GM18520 (cell line): ENCODE measurements at regions not wholly inside any gene's neighbourhood (a gene's known extent, or its start where the extent isn't known, plus 50 kb on each side); places are given as distances from the start of the nearest gene placed in this dataset.

ENCODE experiments used
- ATAC-seq: cut with Tn5 transposase; IDR thresholded peaks from one replicate; pipeline ENCODE4 v1.9.1; 2021; ENCODE audit not compliant: unreplicated experiment

- no peak for ATAC-seq
These were observed 131.4 kb upstream of the GSE1 start for GRCh38 chr16:85481738-85482137.

GRCh38 chr16:85483424-85483823 is 129.7 kb upstream of the GSE1 start:
- no peak for ATAC-seq

DNA sequence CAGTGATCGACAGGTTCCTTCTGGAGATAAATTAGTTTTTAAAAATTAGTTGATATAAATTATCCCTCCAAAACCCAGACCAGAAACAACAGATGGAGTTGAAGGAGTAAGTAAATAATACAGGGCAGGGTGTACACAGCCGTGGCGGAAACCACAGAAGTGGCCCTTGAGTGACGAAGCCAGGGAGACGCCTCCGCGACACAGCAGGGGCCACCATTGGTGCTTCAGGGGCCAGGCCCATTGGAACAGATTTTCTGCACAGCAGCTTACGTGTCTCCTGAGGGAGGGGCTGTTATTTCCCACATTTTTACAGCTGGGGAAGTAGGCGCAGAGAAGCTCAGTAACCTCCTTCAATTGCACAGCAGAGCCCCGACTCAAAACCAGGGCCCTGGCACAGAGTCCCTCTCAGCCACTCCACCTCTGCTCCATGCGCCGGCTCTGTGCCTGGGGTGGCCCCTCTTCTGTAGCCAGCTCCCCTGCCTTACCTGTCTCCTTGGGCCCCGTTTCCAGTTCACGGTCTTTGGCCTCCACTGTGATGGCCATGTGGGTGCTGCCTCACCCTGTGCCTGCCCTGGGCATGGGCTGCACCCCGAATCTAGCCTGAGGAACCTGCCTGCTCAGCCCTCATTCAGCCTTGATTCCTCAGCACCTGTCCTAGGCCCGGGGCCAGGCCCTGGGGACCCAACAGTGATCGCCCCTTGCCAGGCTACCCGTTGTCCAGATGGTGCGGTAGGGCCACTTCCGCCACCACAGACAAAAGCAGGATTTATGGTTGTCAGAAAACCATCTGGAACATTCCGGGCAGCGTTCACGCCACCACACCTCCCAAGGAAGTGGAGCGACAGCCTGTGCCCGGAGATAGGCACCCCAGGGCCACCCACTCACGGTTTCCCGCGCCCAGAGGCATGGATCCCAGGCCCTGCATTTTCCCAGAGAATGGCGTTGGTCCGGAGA is 128.5 kb upstream of the GSE1 start:
- ATAC-seq = no peak

GRCh38 chr16:85485379-85485778 is 127.7 kb upstream of the GSE1 start:
- no peak for ATAC-seq

GRCh38 chr16:85486256-85486915 is 126.7 kb upstream of the GSE1 start:
- no peak for ATAC-seq

DNA sequence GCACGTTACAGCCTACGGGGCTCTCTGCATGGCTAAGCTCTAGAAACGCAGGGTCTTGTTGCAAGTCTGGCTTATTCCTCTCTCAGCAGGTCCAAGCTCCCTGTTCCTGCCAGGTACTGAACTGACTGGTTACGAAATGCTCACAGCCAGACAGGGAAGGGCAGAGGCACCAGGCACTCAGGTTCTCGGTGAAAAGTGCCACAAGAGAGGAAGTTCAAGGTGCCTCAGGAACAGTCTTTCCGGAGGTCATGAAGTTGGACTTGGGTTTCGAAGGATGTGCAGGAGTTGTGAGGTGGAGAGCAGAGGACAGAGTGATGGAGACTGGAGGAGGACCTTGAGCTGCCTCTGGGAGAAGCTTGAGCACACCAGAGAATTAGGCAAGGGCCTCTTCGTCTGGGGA is 124.7 kb upstream of the GSE1 start:
- no peak for ATAC-seq

GRCh38 chr16:85490407-85491057 is 122.6 kb upstream of the GSE1 start:
- no peak for ATAC-seq

- no peak for ATAC-seq
These were observed 121.9 kb upstream of the GSE1 start for GRCh38 chr16:85491058-85491771.

- no peak for ATAC-seq
These were observed 121.3 kb upstream of the GSE1 start for GRCh38 chr16:85491798-85492294.

DNA sequence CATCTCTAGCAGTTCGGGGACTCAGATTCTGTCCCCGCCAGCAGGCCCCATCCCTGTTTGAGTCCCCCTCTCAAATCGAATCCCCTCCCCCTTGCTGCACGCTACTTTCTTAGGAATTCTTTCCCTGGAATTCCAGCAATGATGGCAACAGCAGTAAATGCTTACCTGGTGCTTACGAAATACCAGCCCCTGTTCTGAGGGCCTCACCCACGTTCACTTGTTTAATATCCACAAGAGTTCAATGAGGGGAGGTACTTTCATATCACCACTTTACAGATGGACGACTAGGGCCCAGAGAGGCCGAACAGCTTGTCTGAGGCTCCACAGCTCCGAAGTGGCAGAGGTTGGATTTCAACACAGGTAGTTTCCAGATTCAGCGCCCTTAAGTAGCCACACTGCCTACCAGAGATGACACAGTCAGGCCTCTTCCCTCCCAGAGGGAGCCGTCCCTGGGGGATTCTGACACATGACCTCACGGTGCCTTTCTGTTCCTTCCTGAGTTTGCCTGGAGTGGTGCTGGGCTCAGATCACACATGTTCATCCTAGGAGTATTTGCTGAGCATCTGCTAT is 120.7 kb upstream of the GSE1 start:
- ATAC-seq = no peak

GRCh38 chr16:85494315-85494714 is 118.8 kb upstream of the GSE1 start:
- no peak for ATAC-seq

DNA sequence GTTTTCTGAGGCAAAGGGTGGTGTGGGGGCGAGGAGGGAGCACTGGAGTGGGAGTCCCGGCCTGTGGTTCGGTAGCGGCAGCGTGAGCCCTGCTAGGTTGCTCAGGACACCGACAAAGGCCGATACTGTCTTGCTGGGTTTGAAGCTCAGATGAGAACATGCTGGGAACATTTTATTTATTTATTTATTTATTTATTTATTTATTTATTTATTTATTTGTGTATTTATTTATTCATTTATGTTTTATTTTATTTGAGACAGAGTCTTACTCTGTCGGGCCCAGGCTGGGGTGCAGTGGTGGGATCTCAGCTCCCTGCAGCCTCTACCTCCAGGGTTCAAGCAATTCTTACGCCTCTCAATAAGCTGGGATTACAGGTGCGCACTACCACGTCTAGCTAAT is 117.9 kb upstream of the GSE1 start:
- no peak for ATAC-seq

DNA sequence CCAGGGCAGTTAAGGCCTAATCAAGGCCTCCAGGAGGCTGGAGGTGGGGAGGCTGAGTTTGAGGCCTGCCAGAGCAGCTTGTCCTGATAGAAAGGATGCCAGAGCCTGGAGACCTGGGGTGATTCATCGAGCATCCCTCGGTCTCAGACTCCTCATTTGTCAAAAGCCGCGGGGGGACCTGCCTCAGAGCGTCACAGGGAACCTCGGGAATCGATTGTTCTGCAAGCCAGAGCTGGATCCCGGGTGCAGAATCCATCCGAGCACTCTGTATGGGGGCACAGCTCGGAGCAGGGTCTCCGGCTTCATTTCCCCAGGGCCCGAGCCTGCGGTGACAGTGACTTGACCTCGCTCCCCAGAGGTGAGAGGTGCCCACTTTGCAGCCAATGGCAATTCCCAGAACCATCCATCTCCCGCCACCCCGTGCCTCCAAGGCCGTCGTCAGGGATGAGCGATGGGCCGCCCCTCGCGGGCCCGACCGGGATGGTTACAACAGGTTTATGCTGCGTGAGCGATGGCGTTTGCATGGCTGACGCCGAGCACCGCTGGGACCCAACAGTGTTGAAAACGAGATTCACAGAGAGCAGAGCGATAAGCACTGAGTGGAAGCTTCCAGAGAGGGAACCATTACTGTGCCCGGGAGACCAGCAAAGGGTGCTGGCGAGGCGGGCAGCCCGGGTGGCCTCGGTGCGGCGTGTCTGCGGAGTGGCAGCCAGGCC is 117.1 kb upstream of the GSE1 start:
- no peak for ATAC-seq

GRCh38 chr16:85497622-85498314 is 115.4 kb upstream of the GSE1 start:
- ATAC-seq = no peak

DNA sequence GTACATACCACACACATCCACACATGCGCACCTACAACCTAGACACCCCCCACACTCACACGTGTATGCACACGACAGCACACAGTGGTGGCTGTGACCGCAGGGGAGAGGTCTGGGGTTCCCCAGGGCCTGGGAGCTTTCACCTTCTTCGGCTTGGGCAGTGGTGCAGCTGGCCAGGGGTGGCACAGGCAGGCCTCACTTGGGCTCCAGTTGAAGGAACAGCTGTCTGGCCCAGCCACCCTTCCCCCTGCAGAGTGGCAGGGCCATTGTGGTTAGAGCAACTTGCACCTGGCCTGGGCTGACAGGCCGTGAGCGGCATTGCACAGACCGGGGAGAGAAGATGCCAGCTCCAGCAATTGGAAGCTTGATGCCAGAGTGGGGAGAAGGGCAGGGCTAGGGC is 114.5 kb upstream of the GSE1 start:
- peak; percentile 63 for ATAC-seq

DNA sequence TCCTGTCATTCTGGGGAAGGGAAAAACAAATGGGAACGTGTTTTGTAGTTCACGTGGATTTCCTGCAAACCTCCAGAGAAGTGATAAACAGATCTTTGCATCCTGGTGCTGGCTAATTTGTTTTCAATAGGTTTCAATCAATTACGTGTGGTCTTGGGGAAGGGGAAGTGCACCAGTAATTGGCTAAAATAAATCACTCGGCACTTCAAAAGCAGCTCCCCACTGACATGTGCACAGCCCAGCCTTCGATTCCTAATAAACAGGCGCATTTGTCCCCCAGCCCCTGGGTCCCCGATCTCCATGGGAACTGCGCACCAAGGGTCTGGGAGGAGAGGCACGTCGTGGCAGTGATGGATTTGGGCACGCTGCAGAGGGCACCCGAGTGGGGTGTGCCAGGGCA is 112.9 kb upstream of the GSE1 start:
- no peak for ATAC-seq

DNA sequence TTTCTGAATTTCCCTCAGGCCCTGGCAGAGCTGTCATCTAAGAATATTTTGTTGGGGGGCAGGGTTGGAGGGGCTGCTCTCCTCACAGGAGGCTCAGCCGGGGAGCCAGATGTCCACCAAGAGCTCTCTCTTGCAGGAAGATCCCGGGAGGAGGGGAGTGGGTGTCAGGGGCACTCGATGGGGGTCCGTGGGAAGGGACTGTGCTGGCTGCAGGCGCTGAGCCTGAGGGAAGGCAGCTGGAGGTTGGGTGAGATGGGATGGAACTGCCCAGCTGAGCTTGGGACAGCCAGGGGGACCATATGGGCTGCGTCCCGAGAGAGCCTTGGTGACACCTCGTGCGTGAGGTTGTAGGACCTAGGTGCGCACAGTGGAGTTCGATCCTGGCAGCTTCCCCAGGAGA is 111.2 kb upstream of the GSE1 start:
- ATAC-seq = no peak

DNA sequence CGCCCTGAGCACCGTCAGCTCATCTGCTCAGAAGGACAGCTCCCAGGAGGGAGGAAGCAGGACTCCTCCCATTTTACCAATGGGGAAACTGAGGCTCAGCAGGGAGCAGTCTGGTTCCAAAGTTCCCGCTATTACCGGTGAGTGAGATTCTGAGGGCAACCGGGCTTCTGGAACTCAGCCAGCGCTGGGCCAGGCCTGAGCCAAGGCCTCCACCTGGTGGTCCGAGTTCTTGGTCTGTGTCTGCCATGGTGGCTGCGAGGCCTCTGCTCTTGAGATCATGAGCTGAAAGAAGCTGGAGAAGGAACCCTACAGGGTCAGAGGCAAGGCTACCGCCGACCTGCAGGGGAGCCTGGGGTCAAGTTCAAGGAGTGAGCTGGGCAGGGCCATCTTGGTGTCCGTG is 110.8 kb upstream of the GSE1 start:
- no peak for ATAC-seq

GRCh38 chr16:85503679-85504231 is 109.4 kb upstream of the GSE1 start:
- ATAC-seq = no peak
